SK-N-SH treated with all-trans-retinoic acid at 6 μM for 48 hours (cell line): ENCODE measurements at regions not wholly inside any gene's neighbourhood (a gene's known extent, or its start where the extent isn't known, plus 50 kb on each side); places are given as distances from the start of the nearest gene placed in this dataset.

Source experiments
- ATAC-seq: fragments of 200-7000 bp; cut with Tn5 transposase; 3 replicates; pipeline ENCODE4 v1.9.1; 2020; ENCODE audit warnings: mild to moderate bottlenecking, moderate library complexity
- ARNTL ChIP-seq: fragments of 450-650 bp; formaldehyde crosslinking; IDR thresholded peaks from 2 replicates; pipeline ENCODE4 v1.5.0; 2020; ENCODE audit warnings: low read depth, mild to moderate bottlenecking, moderate library complexity, borderline replicate concordance
- CSDC2 ChIP-seq: fragments of 250-450 bp; sonication (Bioruptor Pico); IDR thresholded peaks from 2 replicates; pipeline ENCODE4 v1.5.0; 2020; ENCODE audit warnings: mild to moderate bottlenecking, moderate library complexity
- ESRRG ChIP-seq: fragments of 250-450 bp; sonication (Bioruptor Pico); IDR thresholded peaks from 2 replicates; pipeline ENCODE4 v1.6.1; 2021; ENCODE audit warnings: mild to moderate bottlenecking
- GLIS3 ChIP-seq: fragments of 250-450 bp; sonication (Bioruptor Pico); IDR thresholded peaks from 2 replicates; pipeline ENCODE4 v1.5.0; 2020; ENCODE audit warnings: mild to moderate bottlenecking, moderate library complexity
- ISL1 ChIP-seq: fragments of 250-450 bp; sonication (Bioruptor Pico); IDR thresholded peaks from 2 replicates; pipeline ENCODE4 v2.1.2; 2022; ENCODE audit warnings: mild to moderate bottlenecking, moderate library complexity
- OSR1 ChIP-seq: fragments of 250-450 bp; sonication (Bioruptor Pico); IDR thresholded peaks from 2 replicates; pipeline ENCODE4 v1.8.0; 2022; ENCODE audit warnings: moderate library complexity, mild to moderate bottlenecking, inconsistent platforms
- PPARA ChIP-seq: fragments of 250-450 bp; sonication (Bioruptor Pico); IDR thresholded peaks from 2 replicates; pipeline ENCODE4 v1.5.0; 2020; ENCODE audit warnings: mild to moderate bottlenecking, borderline replicate concordance
- RARB ChIP-seq: fragments of 250-450 bp; sonication (Bioruptor Pico); IDR thresholded peaks from 2 replicates; pipeline ENCODE4 v1.8.0; 2021; ENCODE audit warnings: mild to moderate bottlenecking, moderate library complexity
- SNAI2 ChIP-seq: fragments of 250-450 bp; sonication (Bioruptor Pico); IDR thresholded peaks from 2 replicates; pipeline ENCODE4 v1.5.0; 2020; ENCODE audit warnings: mild to moderate bottlenecking, moderate library complexity
- TCF4 ChIP-seq: fragments of 250-450 bp; sonication (Bioruptor Pico); IDR thresholded peaks from 2 replicates; pipeline ENCODE4 v1.8.0; 2021; ENCODE audit warnings: mild to moderate bottlenecking, moderate library complexity, borderline replicate concordance
- TOX ChIP-seq: fragments of 250-450 bp; sonication (Bioruptor Pico); IDR thresholded peaks from 2 replicates; pipeline ENCODE4 v1.8.0; 2021; ENCODE audit warnings: mild to moderate bottlenecking, moderate library complexity, borderline replicate concordance
- ZC3H10 ChIP-seq: fragments of 250-450 bp; sonication (Bioruptor Pico); IDR thresholded peaks from 2 replicates; pipeline ENCODE4 v1.5.1; 2021; ENCODE audit warnings: mild to moderate bottlenecking, moderate library complexity
- ZFP3 ChIP-seq: fragments of 250-450 bp; sonication (Bioruptor Pico); IDR thresholded peaks from 2 replicates; pipeline ENCODE4 v1.5.0; 2020; ENCODE audit warnings: mild to moderate bottlenecking, moderate library complexity
- ZFP30 ChIP-seq: fragments of 450-650 bp; formaldehyde crosslinking; IDR thresholded peaks from 2 replicates; pipeline ENCODE4 v1.5.0; 2022; ENCODE audit warnings: mild to moderate bottlenecking, moderate library complexity
- ZNF565 ChIP-seq: fragments of 450-650 bp; formaldehyde crosslinking; conservative IDR thresholded peaks from 2 replicates; pipeline ENCODE4 v1.5.0; 2020; ENCODE audit warnings: low read depth, mild to moderate bottlenecking, moderate library complexity
- ZNF8 ChIP-seq: fragments of 450-650 bp; formaldehyde crosslinking; IDR thresholded peaks from 2 replicates; pipeline ENCODE4 v1.5.0; 2020; ENCODE audit warnings: mild to moderate bottlenecking, moderate library complexity
- TF ChIP-seq, protein P1 (sequence below): fragments of 250-450 bp; sonication (Bioruptor Pico); IDR thresholded peaks from 2 replicates; pipeline ENCODE4 v1.8.0; 2021; ENCODE audit warnings: low read depth, mild to moderate bottlenecking, moderate library complexity, borderline replicate concordance
- TF ChIP-seq, protein P2 (sequence below): fragments of 250-450 bp; sonication (Bioruptor Pico); IDR thresholded peaks from 2 replicates; pipeline ENCODE4 v1.5.1; 2020; ENCODE audit warnings: low read depth, mild to moderate bottlenecking, moderate library complexity
- TF ChIP-seq, protein P3 (sequence below): fragments of 250-450 bp; sonication (Bioruptor Pico); IDR thresholded peaks from 2 replicates; pipeline ENCODE4 v1.8.0; 2020; ENCODE audit warnings: mild to moderate bottlenecking, moderate library complexity, borderline replicate concordance
- TF ChIP-seq, protein P4 (sequence below): fragments of 250-450 bp; sonication (Bioruptor Pico); IDR thresholded peaks from 2 replicates; pipeline ENCODE4 v1.5.0; 2020; ENCODE audit warnings: mild to moderate bottlenecking, moderate library complexity
- TF ChIP-seq, protein P5 (sequence below): fragments of 250-450 bp; sonication (Bioruptor Pico); IDR thresholded peaks from 2 replicates; pipeline ENCODE4 v1.5.1; 2021; ENCODE audit warnings: mild to moderate bottlenecking, moderate library complexity

DNA sequence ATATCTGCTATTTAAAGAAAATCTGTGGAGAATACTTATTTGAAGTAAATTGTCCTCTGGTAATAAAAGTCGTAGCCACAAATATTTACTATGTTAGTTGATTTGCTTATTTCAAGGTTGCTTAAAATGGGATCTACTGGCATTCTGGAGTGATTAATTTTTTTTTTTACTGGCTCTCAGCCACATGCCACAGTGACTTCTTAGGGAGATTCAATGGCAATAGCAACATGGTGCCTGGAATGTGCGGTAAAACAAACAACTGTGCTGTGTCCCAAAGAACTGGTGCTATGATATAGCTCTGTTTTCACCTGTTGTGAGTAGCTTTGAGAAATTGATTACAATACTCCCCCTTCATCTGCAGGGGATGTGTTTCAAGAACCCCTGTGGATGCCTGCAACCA, 324.3 kb downstream of the GPAT3 start:
- TF ChIP-seq RARB (CRISPR knock-in tag) (no peak), ZNF565 (CRISPR knock-in tag) (no peak), OSR1 (no peak), ZC3H10 (no peak), ZFP3 (CRISPR knock-in tag) (no peak), PPARA (CRISPR knock-in tag) (no peak), CSDC2 (no peak), TOX (CRISPR knock-in tag) (no peak), ZFP30 (CRISPR knock-in tag) (no peak), ISL1 (CRISPR knock-in tag) (no peak), ZNF8 (CRISPR knock-in tag) (no peak), TCF4 (CRISPR knock-in tag) (no peak), ESRRG (CRISPR knock-in tag) (no peak)
- TF ChIP-seq, protein P1, sequence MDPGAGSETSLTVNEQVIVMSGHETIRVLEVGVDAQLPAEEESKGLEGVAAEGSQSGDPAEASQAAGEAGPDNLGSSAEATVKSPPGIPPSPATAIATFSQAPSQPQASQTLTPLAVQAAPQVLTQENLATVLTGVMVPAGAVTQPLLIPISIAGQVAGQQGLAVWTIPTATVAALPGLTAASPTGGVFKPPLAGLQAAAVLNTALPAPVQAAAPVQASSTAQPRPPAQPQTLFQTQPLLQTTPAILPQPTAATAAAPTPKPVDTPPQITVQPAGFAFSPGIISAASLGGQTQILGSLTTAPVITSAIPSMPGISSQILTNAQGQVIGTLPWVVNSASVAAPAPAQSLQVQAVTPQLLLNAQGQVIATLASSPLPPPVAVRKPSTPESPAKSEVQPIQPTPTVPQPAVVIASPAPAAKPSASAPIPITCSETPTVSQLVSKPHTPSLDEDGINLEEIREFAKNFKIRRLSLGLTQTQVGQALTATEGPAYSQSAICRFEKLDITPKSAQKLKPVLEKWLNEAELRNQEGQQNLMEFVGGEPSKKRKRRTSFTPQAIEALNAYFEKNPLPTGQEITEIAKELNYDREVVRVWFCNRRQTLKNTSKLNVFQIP (CRISPR knock-in tag): no peak
- TF ChIP-seq, protein P2, sequence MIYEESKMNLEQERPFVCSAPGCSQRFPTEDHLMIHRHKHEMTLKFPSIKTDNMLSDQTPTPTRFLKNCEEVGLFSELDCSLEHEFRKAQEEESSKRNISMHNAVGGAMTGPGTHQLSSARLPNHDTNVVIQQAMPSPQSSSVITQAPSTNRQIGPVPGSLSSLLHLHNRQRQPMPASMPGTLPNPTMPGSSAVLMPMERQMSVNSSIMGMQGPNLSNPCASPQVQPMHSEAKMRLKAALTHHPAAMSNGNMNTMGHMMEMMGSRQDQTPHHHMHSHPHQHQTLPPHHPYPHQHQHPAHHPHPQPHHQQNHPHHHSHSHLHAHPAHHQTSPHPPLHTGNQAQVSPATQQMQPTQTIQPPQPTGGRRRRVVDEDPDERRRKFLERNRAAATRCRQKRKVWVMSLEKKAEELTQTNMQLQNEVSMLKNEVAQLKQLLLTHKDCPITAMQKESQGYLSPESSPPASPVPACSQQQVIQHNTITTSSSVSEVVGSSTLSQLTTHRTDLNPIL (CRISPR knock-in tag): no peak
- TF ChIP-seq, protein P3, sequence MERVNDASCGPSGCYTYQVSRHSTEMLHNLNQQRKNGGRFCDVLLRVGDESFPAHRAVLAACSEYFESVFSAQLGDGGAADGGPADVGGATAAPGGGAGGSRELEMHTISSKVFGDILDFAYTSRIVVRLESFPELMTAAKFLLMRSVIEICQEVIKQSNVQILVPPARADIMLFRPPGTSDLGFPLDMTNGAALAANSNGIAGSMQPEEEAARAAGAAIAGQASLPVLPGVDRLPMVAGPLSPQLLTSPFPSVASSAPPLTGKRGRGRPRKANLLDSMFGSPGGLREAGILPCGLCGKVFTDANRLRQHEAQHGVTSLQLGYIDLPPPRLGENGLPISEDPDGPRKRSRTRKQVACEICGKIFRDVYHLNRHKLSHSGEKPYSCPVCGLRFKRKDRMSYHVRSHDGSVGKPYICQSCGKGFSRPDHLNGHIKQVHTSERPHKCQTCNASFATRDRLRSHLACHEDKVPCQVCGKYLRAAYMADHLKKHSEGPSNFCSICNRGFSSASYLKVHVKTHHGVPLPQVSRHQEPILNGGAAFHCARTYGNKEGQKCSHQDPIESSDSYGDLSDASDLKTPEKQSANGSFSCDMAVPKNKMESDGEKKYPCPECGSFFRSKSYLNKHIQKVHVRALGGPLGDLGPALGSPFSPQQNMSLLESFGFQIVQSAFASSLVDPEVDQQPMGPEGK: no peak
- TF ChIP-seq, protein P4, sequence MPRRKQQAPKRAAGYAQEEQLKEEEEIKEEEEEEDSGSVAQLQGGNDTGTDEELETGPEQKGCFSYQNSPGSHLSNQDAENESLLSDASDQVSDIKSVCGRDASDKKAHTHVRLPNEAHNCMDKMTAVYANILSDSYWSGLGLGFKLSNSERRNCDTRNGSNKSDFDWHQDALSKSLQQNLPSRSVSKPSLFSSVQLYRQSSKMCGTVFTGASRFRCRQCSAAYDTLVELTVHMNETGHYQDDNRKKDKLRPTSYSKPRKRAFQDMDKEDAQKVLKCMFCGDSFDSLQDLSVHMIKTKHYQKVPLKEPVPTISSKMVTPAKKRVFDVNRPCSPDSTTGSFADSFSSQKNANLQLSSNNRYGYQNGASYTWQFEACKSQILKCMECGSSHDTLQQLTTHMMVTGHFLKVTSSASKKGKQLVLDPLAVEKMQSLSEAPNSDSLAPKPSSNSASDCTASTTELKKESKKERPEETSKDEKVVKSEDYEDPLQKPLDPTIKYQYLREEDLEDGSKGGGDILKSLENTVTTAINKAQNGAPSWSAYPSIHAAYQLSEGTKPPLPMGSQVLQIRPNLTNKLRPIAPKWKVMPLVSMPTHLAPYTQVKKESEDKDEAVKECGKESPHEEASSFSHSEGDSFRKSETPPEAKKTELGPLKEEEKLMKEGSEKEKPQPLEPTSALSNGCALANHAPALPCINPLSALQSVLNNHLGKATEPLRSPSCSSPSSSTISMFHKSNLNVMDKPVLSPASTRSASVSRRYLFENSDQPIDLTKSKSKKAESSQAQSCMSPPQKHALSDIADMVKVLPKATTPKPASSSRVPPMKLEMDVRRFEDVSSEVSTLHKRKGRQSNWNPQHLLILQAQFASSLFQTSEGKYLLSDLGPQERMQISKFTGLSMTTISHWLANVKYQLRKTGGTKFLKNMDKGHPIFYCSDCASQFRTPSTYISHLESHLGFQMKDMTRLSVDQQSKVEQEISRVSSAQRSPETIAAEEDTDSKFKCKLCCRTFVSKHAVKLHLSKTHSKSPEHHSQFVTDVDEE (CRISPR knock-in tag): no peak
- TF ChIP-seq, protein P5, sequence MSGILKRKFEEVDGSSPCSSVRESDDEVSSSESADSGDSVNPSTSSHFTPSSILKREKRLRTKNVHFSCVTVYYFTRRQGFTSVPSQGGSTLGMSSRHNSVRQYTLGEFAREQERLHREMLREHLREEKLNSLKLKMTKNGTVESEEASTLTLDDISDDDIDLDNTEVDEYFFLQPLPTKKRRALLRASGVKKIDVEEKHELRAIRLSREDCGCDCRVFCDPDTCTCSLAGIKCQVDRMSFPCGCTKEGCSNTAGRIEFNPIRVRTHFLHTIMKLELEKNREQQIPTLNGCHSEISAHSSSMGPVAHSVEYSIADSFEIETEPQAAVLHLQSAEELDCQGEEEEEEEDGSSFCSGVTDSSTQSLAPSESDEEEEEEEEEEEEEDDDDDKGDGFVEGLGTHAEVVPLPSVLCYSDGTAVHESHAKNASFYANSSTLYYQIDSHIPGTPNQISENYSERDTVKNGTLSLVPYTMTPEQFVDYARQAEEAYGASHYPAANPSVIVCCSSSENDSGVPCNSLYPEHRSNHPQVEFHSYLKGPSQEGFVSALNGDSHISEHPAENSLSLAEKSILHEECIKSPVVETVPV (CRISPR knock-in tag): no peak
- no peak for ATAC-seq

DNA sequence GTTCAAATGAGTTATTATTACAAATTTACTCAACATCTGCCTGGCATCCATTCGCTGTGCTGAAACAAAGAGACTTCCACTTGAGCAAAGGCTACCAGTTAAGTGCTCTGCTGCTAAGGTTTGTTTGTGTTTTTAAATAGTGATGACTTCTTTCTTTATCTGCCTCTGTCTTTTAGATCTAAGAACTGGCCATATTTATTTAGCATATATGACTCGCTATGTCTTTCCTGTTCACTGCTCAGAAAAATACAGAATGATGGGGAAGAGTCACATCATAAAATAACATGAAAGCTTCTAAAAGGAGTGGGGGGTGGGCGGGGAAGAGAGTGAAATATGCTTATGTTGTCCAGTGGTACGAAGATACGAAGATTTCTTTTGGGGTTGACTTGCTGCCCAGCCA, 322.2 kb downstream of the GPAT3 start:
- TF ChIP-seq ARNTL (CRISPR knock-in tag): no peak
- TF ChIP-seq ESRRG (CRISPR knock-in tag): no peak
- no peak for TF ChIP-seq PPARA (CRISPR knock-in tag)
- TF ChIP-seq TOX (CRISPR knock-in tag): no peak
- TF ChIP-seq, protein P4 (CRISPR knock-in tag): no peak
- no peak for TF ChIP-seq GLIS3 (CRISPR knock-in tag)
- TF ChIP-seq ZNF8 (CRISPR knock-in tag): no peak
- TF ChIP-seq ZC3H10: no peak
- TF ChIP-seq TCF4 (CRISPR knock-in tag): no peak
- TF ChIP-seq SNAI2 (CRISPR knock-in tag): no peak
- TF ChIP-seq, protein P1 (CRISPR knock-in tag): no peak
- no peak for TF ChIP-seq ZFP3 (CRISPR knock-in tag)
- TF ChIP-seq ZNF565 (CRISPR knock-in tag): no peak
- TF ChIP-seq RARB (CRISPR knock-in tag): no peak
- TF ChIP-seq, protein P5 (CRISPR knock-in tag): no peak
- no peak for TF ChIP-seq ZFP30 (CRISPR knock-in tag)
- TF ChIP-seq ISL1 (CRISPR knock-in tag): no peak
- no peak for ATAC-seq
